Activated CD8-positive, alpha-beta memory T cell treated with anti-CD3 and anti-CD28 coated beads, Interleukin-2, amount 10 ng/mL, durations not matched to agents 7 days and 5 days (primary cell): ENCODE measurements at regions not wholly inside any gene's neighbourhood (a gene's known extent, or its start where the extent isn't known, plus 50 kb on each side); places are given as distances from the start of the nearest gene placed in this dataset.

Experiments
- ATAC-seq: fragments of 150-1000 bp; cut with Tn5 transposase; one replicate; pipeline ENCODE4 v1.10.0; 2021; ENCODE audit warnings: moderate library complexity
- CTCF ChIA-PET: fragments of 350-600 bp; sonication (Branson Sonifier 250); formaldehyde crosslinking; loops from one replicate; lab custom pipeline; 2021; ENCODE audit warnings: antibody characterized with exemption; lab: Charles Lee
- DNase-seq: peaks from one replicate; pipeline ENCODE4 v3.0.0-alpha.2; 2020
- H3K27ac Mint-ChIP-seq: one replicate; pipeline ENCODE4 v1.8.0; 2021; ENCODE audit warnings: mild to moderate bottlenecking, mixed read lengths
- H3K27me3 Mint-ChIP-seq: one replicate; pipeline ENCODE4 v1.8.0; 2021; ENCODE audit warnings: mixed read lengths
- H3K36me3 Mint-ChIP-seq: one replicate; pipeline ENCODE4 v1.8.0; 2021; ENCODE audit warnings: mild to moderate bottlenecking, mixed read lengths
- H3K4me1 Mint-ChIP-seq: one replicate; pipeline ENCODE4 v1.8.0; 2021; ENCODE audit warnings: mixed read lengths
- H3K4me3 Mint-ChIP-seq: one replicate; pipeline ENCODE4 v1.8.0; 2021; ENCODE audit warnings: mild to moderate bottlenecking, moderate library complexity, mixed read lengths
- H3K9me3 Mint-ChIP-seq: one replicate; pipeline ENCODE4 v1.8.0; 2022; ENCODE audit warnings: low read depth, mixed read lengths

DNA sequence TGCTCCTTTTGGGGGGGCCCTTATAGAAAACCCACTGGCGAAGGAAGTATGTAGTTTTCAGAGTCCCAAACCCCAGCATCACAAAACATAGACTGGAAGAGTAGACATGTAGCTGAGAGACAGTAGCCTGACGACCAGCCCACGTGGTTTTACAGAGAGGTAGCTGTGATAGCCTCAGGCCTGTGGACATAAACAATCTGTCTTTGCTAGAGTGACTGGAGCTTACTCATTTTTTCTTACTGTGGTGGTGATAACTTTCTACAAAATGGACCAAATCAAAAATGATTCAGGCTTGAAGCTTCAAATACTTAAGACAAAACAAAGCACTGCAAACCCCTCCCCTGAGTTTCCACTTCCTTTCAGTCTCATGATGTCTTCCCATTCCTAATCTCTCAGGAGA, 497.0 kb downstream of the RWDD3 start:
- ATAC-seq (no peak), DNase-seq (no peak)
- CTCF ChIA-PET: no interaction called here
- Mint-ChIP-seq H3K36me3 (no peaks in the 10 kb centered on the region), H3K4me3 (no peak overlapping the region), H3K9me3 (peaks cover 6% of the 10 kb centered on the region), H3K27me3 (no peaks in the 10 kb centered on the region), H3K4me1 (no peaks in the 10 kb centered on the region), H3K27ac (no peak overlapping the region)

- Mint-ChIP-seq H3K4me1 (no peaks in the 10 kb centered on the region), H3K36me3 (no peaks in the 10 kb centered on the region), H3K4me3 (no peak overlapping the region), H3K27me3 (no peaks in the 10 kb centered on the region), H3K9me3 (peaks cover 7% of the 10 kb centered on the region), H3K27ac (no peak overlapping the region)
- CTCF ChIA-PET: no interaction called here
- ATAC-seq (no peak), DNase-seq (no peak)
These were observed 497.5 kb downstream of the RWDD3 start for GRCh38 chr1:95731466-95731865.

DNA sequence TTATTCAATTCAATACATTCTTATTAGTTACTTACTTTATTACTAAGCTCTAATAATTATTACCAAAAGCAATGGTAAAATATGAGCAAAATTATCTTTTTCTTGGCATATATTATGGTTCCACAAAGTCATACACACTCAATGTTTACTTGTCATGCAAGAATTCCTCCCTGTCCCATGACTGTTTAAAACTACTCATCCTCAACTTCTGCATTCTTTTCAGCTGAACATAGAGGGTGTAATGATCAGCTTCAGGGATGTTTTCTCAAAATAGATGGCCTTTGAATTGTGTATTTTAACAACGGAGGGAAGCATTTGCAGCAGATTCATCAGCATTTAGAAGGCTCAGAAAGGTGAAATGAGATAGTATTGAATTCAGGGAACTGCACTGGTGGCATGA, 499.0 kb downstream of the RWDD3 start:
- ATAC-seq (no peak), DNase-seq (no peak)
- Mint-ChIP-seq H3K9me3 (peaks cover 13% of the 10 kb centered on the region), H3K4me3 (no peak overlapping the region), H3K36me3 (no peaks in the 10 kb centered on the region), H3K4me1 (no peaks in the 10 kb centered on the region), H3K27ac (no peak overlapping the region), H3K27me3 (no peaks in the 10 kb centered on the region)
- CTCF ChIA-PET: no interaction called here

DNA sequence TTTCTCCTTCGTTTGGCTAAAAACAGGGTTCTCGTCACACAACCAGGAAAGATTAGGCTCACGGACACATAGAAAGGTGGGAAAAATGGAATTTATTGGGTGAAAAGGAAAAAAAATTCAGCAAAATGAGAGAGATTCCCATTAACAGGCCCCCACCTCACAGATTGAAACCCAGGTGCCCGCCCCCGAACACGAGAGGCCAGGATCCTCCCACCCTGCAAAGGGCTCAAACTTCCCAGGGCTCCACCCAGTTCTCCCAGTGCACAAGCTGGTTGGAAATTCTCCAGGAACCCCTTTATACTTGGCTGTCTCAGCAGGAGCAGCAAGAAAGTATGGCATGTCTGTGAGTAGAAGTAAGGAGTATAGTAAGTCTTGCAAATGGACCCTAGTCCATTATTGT, 499.7 kb downstream of the RWDD3 start:
- peaks cover 14% of the 10 kb centered on the region for H3K9me3 Mint-ChIP-seq
- H3K4me1 Mint-ChIP-seq: no peaks in the 10 kb centered on the region
- ATAC-seq (no peak), DNase-seq (no peak)
- H3K36me3 Mint-ChIP-seq: no peaks in the 10 kb centered on the region
- H3K4me3 Mint-ChIP-seq: no peak overlapping the region
- H3K27ac Mint-ChIP-seq: no peak overlapping the region
- H3K27me3 Mint-ChIP-seq: no peaks in the 10 kb centered on the region
- CTCF ChIA-PET: no interaction called here

GRCh38 chr1:95734560-95734959, 500.6 kb downstream of the RWDD3 start:
- Mint-ChIP-seq H3K27me3 (no peaks in the 10 kb centered on the region), H3K36me3 (no peaks in the 10 kb centered on the region), H3K27ac (no peak overlapping the region), H3K9me3 (peaks cover 14% of the 10 kb centered on the region), H3K4me1 (no peaks in the 10 kb centered on the region), H3K4me3 (no peak overlapping the region)
- DNase-seq (no peak), ATAC-seq (no peak)
- CTCF ChIA-PET: no interaction called here

DNA sequence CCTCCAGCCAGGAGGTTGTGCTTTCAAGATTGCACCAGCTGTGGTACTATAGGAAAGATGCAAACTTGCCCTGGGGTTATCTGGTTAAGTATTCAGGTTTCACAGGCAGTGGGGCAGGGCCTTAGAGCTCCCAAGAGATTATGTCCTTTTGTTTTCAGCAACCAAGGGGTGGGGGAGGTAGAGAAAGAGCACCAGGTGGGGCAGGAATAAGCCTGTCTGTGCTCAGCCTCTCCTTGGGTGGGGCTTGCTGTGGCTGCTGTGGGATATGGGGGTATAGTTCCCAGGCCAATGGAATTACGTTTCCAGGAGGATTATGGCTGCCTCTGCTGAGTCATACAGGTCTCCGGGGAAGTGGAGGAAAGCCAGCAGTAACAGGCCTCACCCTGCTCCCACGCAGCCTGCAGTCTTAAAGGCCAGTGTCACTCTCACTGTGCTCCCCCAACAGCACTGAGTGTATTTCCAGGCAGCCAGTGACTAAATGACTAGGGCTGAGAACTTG, 508.6 kb downstream of the RWDD3 start:
- no peaks in the 10 kb centered on the region for H3K36me3 Mint-ChIP-seq
- no peak overlapping the region for H3K4me3 Mint-ChIP-seq
- no peaks in the 10 kb centered on the region for H3K4me1 Mint-ChIP-seq
- ATAC-seq (no peak), DNase-seq (no peak)
- no peak overlapping the region for H3K27ac Mint-ChIP-seq
- H3K9me3 Mint-ChIP-seq: peaks cover 5% of the 10 kb centered on the region
- CTCF ChIA-PET: no interaction called here
- no peaks in the 10 kb centered on the region for H3K27me3 Mint-ChIP-seq

DNA sequence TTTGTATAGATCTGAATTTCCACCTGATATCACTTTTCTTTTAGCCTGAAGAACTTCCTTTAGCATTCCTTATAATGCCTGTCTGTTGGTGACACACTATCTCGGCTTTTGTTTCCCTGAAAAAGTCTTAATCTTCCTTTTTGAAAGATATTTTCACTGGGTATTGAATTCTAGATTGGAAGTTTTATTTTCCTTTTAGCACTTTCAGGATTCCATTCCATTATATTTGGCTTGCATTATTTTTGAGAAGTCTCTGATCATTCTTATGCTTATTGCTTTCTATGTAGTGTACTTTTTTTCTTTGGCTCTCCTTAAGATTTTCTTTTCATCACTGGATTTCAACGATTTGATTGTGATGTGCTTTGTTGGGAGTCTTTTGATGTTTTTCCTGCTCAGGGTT, 510.7 kb downstream of the RWDD3 start:
- ATAC-seq: no peak
- no peak overlapping the region for H3K4me3 Mint-ChIP-seq
- H3K9me3 Mint-ChIP-seq: no peaks in the 10 kb centered on the region
- no peaks in the 10 kb centered on the region for H3K27me3 Mint-ChIP-seq
- CTCF ChIA-PET: no interaction called here
- no peaks in the 10 kb centered on the region for H3K36me3 Mint-ChIP-seq
- H3K4me1 Mint-ChIP-seq: no peaks in the 10 kb centered on the region
- no peak for DNase-seq
- H3K27ac Mint-ChIP-seq: no peak overlapping the region

DNA sequence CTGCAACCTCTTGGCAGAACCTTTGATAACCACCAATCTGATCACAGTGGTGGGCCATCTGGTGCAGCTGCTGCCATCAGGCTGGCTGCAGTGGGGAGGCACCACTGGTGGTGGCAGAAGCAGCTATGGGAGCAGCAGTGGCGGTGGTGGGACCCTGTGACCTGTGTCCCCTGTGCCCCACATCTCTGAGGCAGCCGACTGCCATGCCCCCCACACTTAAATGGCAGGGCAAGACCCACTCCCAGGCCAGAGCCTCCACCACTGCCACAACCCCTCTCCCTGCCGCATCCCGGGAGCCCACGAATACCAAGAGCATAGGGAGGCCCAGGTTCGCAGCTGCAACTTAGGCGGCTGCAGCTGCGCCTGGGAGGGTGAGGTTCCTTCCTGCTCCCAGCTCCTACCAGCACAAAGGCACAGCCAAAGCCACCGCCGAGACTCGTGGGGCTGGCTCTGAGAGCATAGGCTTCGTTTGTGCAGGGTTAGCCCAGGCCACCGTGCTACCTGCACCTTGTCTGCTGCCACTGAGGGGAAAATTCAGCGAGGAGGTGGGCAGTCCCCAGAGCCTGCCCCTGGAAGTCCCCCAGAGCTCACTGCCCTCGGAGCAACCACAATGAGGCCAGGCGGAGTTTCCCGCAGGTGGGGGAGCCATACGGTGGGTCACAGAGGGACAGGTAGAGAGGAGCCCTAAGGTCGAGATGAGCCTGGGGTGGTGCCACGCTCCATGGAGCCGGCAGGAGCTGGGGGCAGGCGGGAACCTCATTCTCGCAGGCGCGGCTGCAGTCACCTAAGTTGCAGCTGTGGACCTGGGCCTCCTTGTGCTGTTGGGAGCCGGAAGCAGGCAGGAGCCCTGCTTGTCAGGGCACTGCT, 518.7 kb downstream of the RWDD3 start:
- CTCF ChIA-PET: no interaction called here
- ATAC-seq (no peak), DNase-seq (no peak)
- no peaks in the 10 kb centered on the region for H3K36me3 Mint-ChIP-seq
- H3K9me3 Mint-ChIP-seq: peaks cover 12% of the 10 kb centered on the region
- no peak overlapping the region for H3K4me3 Mint-ChIP-seq
- no peaks in the 10 kb centered on the region for H3K27me3 Mint-ChIP-seq
- no peaks in the 10 kb centered on the region for H3K4me1 Mint-ChIP-seq
- H3K27ac Mint-ChIP-seq: no peak overlapping the region

GRCh38 chr1:95753382-95754016, 519.5 kb downstream of the RWDD3 start:
- no peak for ATAC-seq
- no peaks in the 10 kb centered on the region for H3K4me1 Mint-ChIP-seq
- H3K27me3 Mint-ChIP-seq: no peaks in the 10 kb centered on the region
- H3K4me3 Mint-ChIP-seq: no peak overlapping the region
- H3K9me3 Mint-ChIP-seq: peaks cover 12% of the 10 kb centered on the region
- no peaks in the 10 kb centered on the region for H3K36me3 Mint-ChIP-seq
- no peak for DNase-seq
- CTCF ChIA-PET: no interaction called here
- H3K27ac Mint-ChIP-seq: no peak overlapping the region

GRCh38 chr1:95754412-95754811, 520.4 kb downstream of the RWDD3 start:
- H3K4me3 Mint-ChIP-seq: no peak overlapping the region
- CTCF ChIA-PET: no interaction called here
- H3K27ac Mint-ChIP-seq: no peak overlapping the region
- H3K9me3 Mint-ChIP-seq: peaks cover 12% of the 10 kb centered on the region
- DNase-seq: no peak
- ATAC-seq: no peak
- no peaks in the 10 kb centered on the region for H3K4me1 Mint-ChIP-seq
- H3K27me3 Mint-ChIP-seq: no peaks in the 10 kb centered on the region
- H3K36me3 Mint-ChIP-seq: no peaks in the 10 kb centered on the region

GRCh38 chr1:95766036-95766435, 532.0 kb downstream of the RWDD3 start:
- CTCF ChIA-PET: no interaction called here
- Mint-ChIP-seq H3K27ac (no peak overlapping the region), H3K27me3 (no peaks in the 10 kb centered on the region), H3K36me3 (no peaks in the 10 kb centered on the region), H3K4me1 (no peaks in the 10 kb centered on the region), H3K4me3 (no peak overlapping the region), H3K9me3 (peaks cover 5% of the 10 kb centered on the region)
- ATAC-seq (no peak), DNase-seq (no peak)

DNA sequence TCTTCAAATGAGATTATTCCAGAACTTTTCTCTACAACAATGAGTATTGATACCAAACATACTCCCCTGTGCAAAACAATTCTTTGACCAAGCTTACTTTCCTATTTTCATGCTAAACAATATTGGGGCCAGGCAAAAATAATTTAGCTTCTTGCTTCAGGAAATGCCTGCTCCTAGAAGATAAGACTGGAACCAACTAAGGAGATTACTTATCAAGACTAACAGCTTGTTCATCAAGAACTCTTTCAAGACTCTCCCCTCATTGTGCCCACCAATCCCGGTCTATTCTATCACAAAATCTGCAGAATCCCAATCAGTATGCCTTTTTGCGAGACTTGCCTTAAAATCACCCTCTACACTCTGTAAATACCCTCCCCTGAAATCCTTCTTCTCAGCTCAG, 536.6 kb downstream of the RWDD3 start:
- H3K9me3 Mint-ChIP-seq: peaks cover 5% of the 10 kb centered on the region
- no peaks in the 10 kb centered on the region for H3K4me1 Mint-ChIP-seq
- H3K27me3 Mint-ChIP-seq: no peaks in the 10 kb centered on the region
- H3K36me3 Mint-ChIP-seq: no peaks in the 10 kb centered on the region
- ATAC-seq (no peak), DNase-seq (no peak)
- no peak overlapping the region for H3K27ac Mint-ChIP-seq
- CTCF ChIA-PET: no interaction called here
- H3K4me3 Mint-ChIP-seq: no peak overlapping the region

GRCh38 chr1:95778217-95778616, 544.2 kb downstream of the RWDD3 start:
- Mint-ChIP-seq H3K4me3 (no peak overlapping the region), H3K27me3 (no peaks in the 10 kb centered on the region), H3K27ac (no peak overlapping the region), H3K36me3 (no peaks in the 10 kb centered on the region), H3K4me1 (no peaks in the 10 kb centered on the region), H3K9me3 (peaks cover 2% of the 10 kb centered on the region)
- ATAC-seq (no peak), DNase-seq (no peak)
- CTCF ChIA-PET: no interaction called here

DNA sequence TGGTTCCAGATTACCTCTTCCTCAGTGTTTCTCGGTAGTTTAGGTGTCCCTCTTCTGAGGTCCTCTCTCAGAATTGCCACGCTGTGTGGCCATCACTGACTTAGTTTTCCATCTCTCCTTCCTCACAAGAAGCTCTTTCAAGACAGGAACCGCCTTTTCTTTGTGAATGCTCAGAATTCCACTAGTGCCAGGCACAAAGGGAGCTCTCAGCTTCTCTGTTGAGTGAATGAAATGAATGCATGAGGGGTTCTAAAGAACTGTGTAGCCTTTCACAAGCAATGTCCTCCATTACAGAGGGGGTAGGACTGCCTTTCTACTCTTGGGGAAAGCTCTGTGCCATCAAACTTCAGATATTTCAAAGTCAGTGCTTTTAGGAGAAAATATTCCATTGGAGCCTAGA, 546.8 kb downstream of the RWDD3 start:
- H3K9me3 Mint-ChIP-seq: peaks cover 2% of the 10 kb centered on the region
- DNase-seq (no peak), ATAC-seq (no peak)
- H3K27me3 Mint-ChIP-seq: no peaks in the 10 kb centered on the region
- no peaks in the 10 kb centered on the region for H3K4me1 Mint-ChIP-seq
- no peaks in the 10 kb centered on the region for H3K36me3 Mint-ChIP-seq
- no peak overlapping the region for H3K4me3 Mint-ChIP-seq
- H3K27ac Mint-ChIP-seq: no peak overlapping the region
- CTCF ChIA-PET: no interaction called here
